ENCODE measurements at regions not wholly inside any gene's neighbourhood (a gene's known extent, or its start where the extent isn't known, plus 50 kb on each side); places are given as distances from the start of the nearest gene placed in this dataset.
A peak's percentile ranks its signal among the peaks of the same experiment; 100 is the strongest.
"Not testable (repeated sequence)": the region's sequence is repeated elsewhere in the genome, so short reads cannot be mapped to it uniquely, and the experiment has no call there.

- no peak overlapping the region for H3K23ac ChIP-seq (ENCODE audit: low read length)
- H3K9ac ChIP-seq (ENCODE audit: low read length): no peak overlapping the region
- H3K79me1 ChIP-seq (ENCODE audit: low read length): no peaks in the 10 kb centered on the region
- H3K4ac ChIP-seq (ENCODE audit: low read depth, low read length): no peak overlapping the region
- peak; percentile 46 for DNase-seq
- no peak overlapping the region for H4K5ac ChIP-seq (ENCODE audit: low read length)
- no peak overlapping the region for H2BK5ac ChIP-seq (ENCODE audit: low read length)
- no peak overlapping the region for H3K4me3 ChIP-seq (ENCODE audit: low read length)
- H4K8ac ChIP-seq (ENCODE audit: low read depth, low read length): no peak overlapping the region
- H3K27ac ChIP-seq (ENCODE audit: low read depth, low read length): no peak overlapping the region
- no peak overlapping the region for H3K18ac ChIP-seq (ENCODE audit: low read length)
- H3K27me3 ChIP-seq (ENCODE audit: insufficient read depth, low read length, poor library complexity): no peaks in the 10 kb centered on the region
- H2BK15ac ChIP-seq (replicated peaks; ENCODE audit: low read depth): no peak overlapping the region
- H3K4me2 ChIP-seq (ENCODE audit: low read length): no peak overlapping the region
- H2BK120ac ChIP-seq (ENCODE audit: low read depth, low read length): no peak overlapping the region
- H3K56ac ChIP-seq (ENCODE audit: low read length): no peak overlapping the region
- no peak overlapping the region for H2AK5ac ChIP-seq (ENCODE audit: low read length)
- H3K79me2 ChIP-seq (ENCODE audit: control insufficient read depth, insufficient read depth, low read length): no peaks in the 10 kb centered on the region
- no peaks in the 10 kb centered on the region for H3K36me3 ChIP-seq (ENCODE audit: control insufficient read depth, insufficient read depth, low read length)
- H3K4me1 ChIP-seq (ENCODE audit: control insufficient read depth, low read depth, low read length): no peaks in the 10 kb centered on the region
- no CpG with 5 or more reads among the region's 4 CpGs for WGBS (ENCODE audit: extremely low coverage, insufficient coverage, low lambda C conversion rate)
Observed at GRCh38 chr7:10767771-10768170, 205.9 kb upstream of the PHF14 start.

DNA sequence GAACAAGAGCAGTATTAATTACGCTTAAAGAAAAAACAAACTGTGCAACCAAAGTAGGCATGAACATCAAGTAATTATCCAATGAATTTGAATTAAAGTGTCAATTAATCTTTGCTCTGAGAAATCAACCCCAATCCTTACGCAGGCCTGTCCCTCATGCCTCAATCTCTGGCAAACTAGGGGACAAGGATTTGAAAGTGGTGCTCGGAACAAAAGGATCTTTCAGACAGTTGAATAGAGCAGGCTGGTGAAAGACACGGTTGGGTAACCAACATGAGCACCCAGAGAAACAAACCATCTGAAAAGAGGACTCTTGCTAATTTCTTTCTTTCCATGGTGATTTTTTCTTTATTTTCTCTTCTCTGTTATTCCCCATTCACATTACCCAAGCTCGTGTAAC lies 203.5 kb upstream of the PHF14 start:
- no peak overlapping the region for H2BK15ac ChIP-seq (replicated peaks; ENCODE audit: low read depth)
- H3K79me2 ChIP-seq (ENCODE audit: control insufficient read depth, insufficient read depth, low read length): no peaks in the 10 kb centered on the region

DNA sequence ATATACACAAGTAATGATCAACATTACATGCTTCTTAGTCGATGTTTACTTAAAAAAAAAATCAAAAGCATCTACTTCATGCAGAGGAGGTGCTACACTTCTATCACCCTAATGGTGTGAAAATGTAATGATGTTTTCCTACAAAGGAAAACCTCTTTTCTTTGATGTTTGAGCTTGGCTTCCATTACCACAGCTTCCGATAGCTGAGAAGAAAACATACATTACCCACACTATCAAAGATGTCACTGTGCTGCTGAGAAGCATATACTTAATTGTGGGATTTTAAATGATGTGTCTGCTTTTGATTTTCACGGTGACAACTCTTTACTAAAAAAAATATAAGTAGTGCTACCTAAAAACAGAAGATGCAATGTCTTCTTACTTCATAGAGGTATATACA lies 200.2 kb upstream of the PHF14 start:
- DNase-seq: no peak
- Histone ChIP-seq H4K5ac (ENCODE audit: low read length) (no peak overlapping the region), H3K79me2 (ENCODE audit: control insufficient read depth, insufficient read depth, low read length) (no peaks in the 10 kb centered on the region), H3K36me3 (ENCODE audit: control insufficient read depth, insufficient read depth, low read length) (no peaks in the 10 kb centered on the region), H3K4me1 (ENCODE audit: control insufficient read depth, low read depth, low read length) (no peaks in the 10 kb centered on the region), H3K27ac (ENCODE audit: low read depth, low read length) (no peak overlapping the region), H3K9ac (ENCODE audit: low read length) (no peak overlapping the region), H2BK5ac (ENCODE audit: low read length) (no peak overlapping the region), H3K4me2 (ENCODE audit: low read length) (no peak overlapping the region), H3K23ac (ENCODE audit: low read length) (no peak overlapping the region), H3K79me1 (ENCODE audit: low read length) (no peaks in the 10 kb centered on the region), H3K27me3 (ENCODE audit: insufficient read depth, low read length, poor library complexity) (no peaks in the 10 kb centered on the region), H4K8ac (ENCODE audit: low read depth, low read length) (no peak overlapping the region), H3K4ac (ENCODE audit: low read depth, low read length) (no peak overlapping the region), H3K56ac (ENCODE audit: low read length) (no peak overlapping the region), H2BK120ac (ENCODE audit: low read depth, low read length) (no peak overlapping the region), H2BK15ac (replicated peaks; ENCODE audit: low read depth) (no peak overlapping the region), H2AK5ac (ENCODE audit: low read length) (no peak overlapping the region), H3K18ac (ENCODE audit: low read length) (no peak overlapping the region), H3K4me3 (ENCODE audit: low read length) (no peak overlapping the region)
- no CpG with 5 or more reads among the region's 3 CpGs for WGBS (ENCODE audit: extremely low coverage, insufficient coverage, low lambda C conversion rate)

More for the DNA sequence above, 203.5 kb upstream of the PHF14 start:
- H3K9ac ChIP-seq (ENCODE audit: low read length): no peak overlapping the region
- H3K4ac ChIP-seq (ENCODE audit: low read depth, low read length): no peak overlapping the region
- no CpG with 5 or more reads among the region's 5 CpGs for WGBS (ENCODE audit: extremely low coverage, insufficient coverage, low lambda C conversion rate)
- no peak overlapping the region for H3K4me3 ChIP-seq (ENCODE audit: low read length)
- no peak for DNase-seq
- H2BK5ac ChIP-seq (ENCODE audit: low read length): no peak overlapping the region
- no peak overlapping the region for H4K5ac ChIP-seq (ENCODE audit: low read length)
- no peak overlapping the region for H2AK5ac ChIP-seq (ENCODE audit: low read length)
- H3K27me3 ChIP-seq (ENCODE audit: insufficient read depth, low read length, poor library complexity): no peaks in the 10 kb centered on the region
- H3K36me3 ChIP-seq (ENCODE audit: control insufficient read depth, insufficient read depth, low read length): no peaks in the 10 kb centered on the region
- H3K4me2 ChIP-seq (ENCODE audit: low read length): no peak overlapping the region
- H3K4me1 ChIP-seq (ENCODE audit: control insufficient read depth, low read depth, low read length): no peaks in the 10 kb centered on the region
- H3K23ac ChIP-seq (ENCODE audit: low read length): no peak overlapping the region
- no peak overlapping the region for H3K27ac ChIP-seq (ENCODE audit: low read depth, low read length)
- no peak overlapping the region for H2BK120ac ChIP-seq (ENCODE audit: low read depth, low read length)
- no peak overlapping the region for H3K18ac ChIP-seq (ENCODE audit: low read length)
- no peak overlapping the region for H4K8ac ChIP-seq (ENCODE audit: low read depth, low read length)
- H3K79me1 ChIP-seq (ENCODE audit: low read length): no peaks in the 10 kb centered on the region
- no peak overlapping the region for H3K56ac ChIP-seq (ENCODE audit: low read length)

- no peaks in the 10 kb centered on the region for H3K79me2 ChIP-seq (ENCODE audit: control insufficient read depth, insufficient read depth, low read length)
Observed at GRCh38 chr7:10779465-10780399, 193.9 kb upstream of the PHF14 start.

GRCh38 chr7:10780400-10780747 lies 193.3 kb upstream of the PHF14 start:
- DNase-seq: no peak

More at GRCh38 chr7:10779465-10780399, 193.9 kb upstream of the PHF14 start:
- H3K23ac ChIP-seq (ENCODE audit: low read length): no peak overlapping the region
- no peak overlapping the region for H2AK5ac ChIP-seq (ENCODE audit: low read length)
- no peak overlapping the region for H2BK15ac ChIP-seq (replicated peaks; ENCODE audit: low read depth)
- H4K8ac ChIP-seq (ENCODE audit: low read depth, low read length): no peak overlapping the region
- no peak overlapping the region for H3K4me3 ChIP-seq (ENCODE audit: low read length)
- no peak overlapping the region for H3K9ac ChIP-seq (ENCODE audit: low read length)
- no peaks in the 10 kb centered on the region for H3K36me3 ChIP-seq (ENCODE audit: control insufficient read depth, insufficient read depth, low read length)
- no CpG with 5 or more reads among the region's 52 CpGs for WGBS (ENCODE audit: extremely low coverage, insufficient coverage, low lambda C conversion rate)
- no peak for DNase-seq
- no peaks in the 10 kb centered on the region for H3K4me1 ChIP-seq (ENCODE audit: control insufficient read depth, low read depth, low read length)
- no peak overlapping the region for H3K56ac ChIP-seq (ENCODE audit: low read length)
- H3K4ac ChIP-seq (ENCODE audit: low read depth, low read length): no peak overlapping the region
- H3K79me1 ChIP-seq (ENCODE audit: low read length): no peaks in the 10 kb centered on the region
- H3K18ac ChIP-seq (ENCODE audit: low read length): no peak overlapping the region
- H3K27me3 ChIP-seq (ENCODE audit: insufficient read depth, low read length, poor library complexity): no peaks in the 10 kb centered on the region
- no peak overlapping the region for H3K4me2 ChIP-seq (ENCODE audit: low read length)
- H2BK120ac ChIP-seq (ENCODE audit: low read depth, low read length): no peak overlapping the region
- H2BK5ac ChIP-seq (ENCODE audit: low read length): no peak overlapping the region
- no peak overlapping the region for H4K5ac ChIP-seq (ENCODE audit: low read length)
- H3K27ac ChIP-seq (ENCODE audit: low read depth, low read length): no peak overlapping the region

GRCh38 chr7:10786976-10787375 lies 186.7 kb upstream of the PHF14 start:
- H4K5ac ChIP-seq (ENCODE audit: low read length); H3K56ac ChIP-seq (ENCODE audit: low read length); H3K23ac ChIP-seq (ENCODE audit: low read length); H2BK120ac ChIP-seq (ENCODE audit: low read depth, low read length); H3K27ac ChIP-seq (ENCODE audit: low read depth, low read length); H2BK5ac ChIP-seq (ENCODE audit: low read length); H3K9ac ChIP-seq (ENCODE audit: low read length); H2AK5ac ChIP-seq (ENCODE audit: low read length); DNase-seq; H3K4me1 ChIP-seq (ENCODE audit: control insufficient read depth, low read depth, low read length); H3K4me3 ChIP-seq (ENCODE audit: low read length); H3K18ac ChIP-seq (ENCODE audit: low read length); H3K27me3 ChIP-seq (ENCODE audit: insufficient read depth, low read length, poor library complexity); H2BK15ac ChIP-seq (replicated peaks; ENCODE audit: low read depth); H3K36me3 ChIP-seq (ENCODE audit: control insufficient read depth, insufficient read depth, low read length); H3K4ac ChIP-seq (ENCODE audit: low read depth, low read length); H4K8ac ChIP-seq (ENCODE audit: low read depth, low read length); H3K79me2 ChIP-seq (ENCODE audit: control insufficient read depth, insufficient read depth, low read length); H3K79me1 ChIP-seq (ENCODE audit: low read length); H3K4me2 ChIP-seq (ENCODE audit: low read length): not testable (repeated sequence)
- no CpG with 5 or more reads among the region's 9 CpGs for WGBS (ENCODE audit: extremely low coverage, insufficient coverage, low lambda C conversion rate)

More at GRCh38 chr7:10780400-10780747, 193.3 kb upstream of the PHF14 start:
- Histone ChIP-seq H3K4me1 (ENCODE audit: control insufficient read depth, low read depth, low read length) (no peaks in the 10 kb centered on the region), H2BK15ac (replicated peaks; ENCODE audit: low read depth) (no peak overlapping the region), H3K79me2 (ENCODE audit: control insufficient read depth, insufficient read depth, low read length) (no peaks in the 10 kb centered on the region), H2BK5ac (ENCODE audit: low read length) (no peak overlapping the region), H3K4me3 (ENCODE audit: low read length) (no peak overlapping the region), H3K18ac (ENCODE audit: low read length) (no peak overlapping the region), H2BK120ac (ENCODE audit: low read depth, low read length) (no peak overlapping the region), H3K4me2 (ENCODE audit: low read length) (no peak overlapping the region), H3K9ac (ENCODE audit: low read length) (no peak overlapping the region), H3K23ac (ENCODE audit: low read length) (no peak overlapping the region), H3K27me3 (ENCODE audit: insufficient read depth, low read length, poor library complexity) (no peaks in the 10 kb centered on the region), H4K5ac (ENCODE audit: low read length) (no peak overlapping the region), H3K36me3 (ENCODE audit: control insufficient read depth, insufficient read depth, low read length) (no peaks in the 10 kb centered on the region), H3K27ac (ENCODE audit: low read depth, low read length) (no peak overlapping the region), H3K56ac (ENCODE audit: low read length) (no peak overlapping the region), H4K8ac (ENCODE audit: low read depth, low read length) (no peak overlapping the region), H2AK5ac (ENCODE audit: low read length) (no peak overlapping the region), H3K79me1 (ENCODE audit: low read length) (no peaks in the 10 kb centered on the region), H3K4ac (ENCODE audit: low read depth, low read length) (no peak overlapping the region)
- WGBS (ENCODE audit: extremely low coverage, insufficient coverage, low lambda C conversion rate): no CpG with 5 or more reads among the region's 7 CpGs
